Neural cell (in vitro differentiated cells): ENCODE measurements at regions not wholly inside any gene's neighbourhood (a gene's known extent, or its start where the extent isn't known, plus 50 kb on each side); places are given as distances from the start of the nearest gene placed in this dataset.

Experiments
- H2AFZ ChIP-seq: fragments of 200-600, 300-800 bp; sonication (generic), shearing (Covaris generic); 2 replicates; pipeline ENCODE4 v1.6.0; 2014; ENCODE audit warnings: low read depth, mild to moderate bottlenecking, antibody characterized with exemption, low read length, moderate library complexity
- H3F3A ChIP-seq: fragments of 200-600 bp; shearing (Covaris generic); 2 replicates; pipeline ENCODE4 v1.6.1; 2016; ENCODE audit warnings: mild to moderate bottlenecking, moderate library complexity, mixed read lengths, antibody characterized with exemption, low read length; ENCODE audit not compliant: insufficient read depth, poor library complexity, severe bottlenecking
- H3K27ac ChIP-seq: fragments of 200-600, 300-800 bp; sonication (generic), shearing (Covaris generic); 2 replicates; pipeline ENCODE4 v1.5.1; 2014; ENCODE audit warnings: mild to moderate bottlenecking, low read length, moderate library complexity
- H3K27me3 ChIP-seq: fragments of 300-800, 200-600 bp; sonication (generic), shearing (Covaris generic); 2 replicates; pipeline ENCODE4 v1.6.0; 2014; ENCODE audit warnings: mild to moderate bottlenecking, low read depth, low read length, moderate library complexity; ENCODE audit not compliant: insufficient read depth
- H3K36me3 ChIP-seq: fragments of 300-800, 200-600 bp; sonication (generic), shearing (Covaris generic); 2 replicates; pipeline ENCODE4 v1.5.1; 2014; ENCODE audit warnings: mild to moderate bottlenecking, antibody characterized with exemption, low read length, moderate library complexity; ENCODE audit not compliant: insufficient read depth
- H3K4me2 ChIP-seq: fragments of 300-800, 200-600 bp; sonication (generic), shearing (Covaris generic); 2 replicates; pipeline ENCODE4 v1.6.0; 2014; ENCODE audit warnings: mild to moderate bottlenecking, low read length
- H3K4me3 ChIP-seq: fragments of 300-800, 200-600 bp; sonication (generic), shearing (Covaris generic); 2 replicates; pipeline ENCODE4 v1.5.1; 2014; ENCODE audit warnings: mild to moderate bottlenecking, low read length, moderate library complexity
- H3K79me2 ChIP-seq: fragments of 200-600 bp; shearing (Covaris generic); replicated peaks from 2 replicates; pipeline ENCODE4 v1.6.0; 2014; ENCODE audit warnings: mild to moderate bottlenecking, low read length, moderate library complexity; ENCODE audit not compliant: insufficient read depth
- H3K9ac ChIP-seq: fragments of 300-800, 200-600 bp; sonication (generic), shearing (Covaris generic); 2 replicates; pipeline ENCODE4 v1.6.1; 2016; ENCODE audit warnings: mild to moderate bottlenecking, low read length, mixed read lengths
- H3K9me2 ChIP-seq: fragments of 200-600 bp; shearing (Covaris generic); 2 replicates; pipeline ENCODE4 v1.6.1; 2016; ENCODE audit warnings: mild to moderate bottlenecking, low read length, mixed read lengths; ENCODE audit not compliant: insufficient read depth
- H3K9me3 ChIP-seq: fragments of 200-600, 300-800 bp; sonication (generic), shearing (Covaris generic); 2 replicates; pipeline ENCODE4 v1.6.1; 2016; ENCODE audit warnings: mild to moderate bottlenecking, mixed run types, low read length, moderate library complexity, mixed read lengths
- H4K20me1 ChIP-seq: fragments of 200-600 bp; shearing (Covaris generic); 2 replicates; pipeline ENCODE4 v1.6.1; 2016; ENCODE audit warnings: mild to moderate bottlenecking, mixed run types; ENCODE audit not compliant: insufficient read depth
- EP300 ChIP-seq: fragments of 450-650 bp; conservative IDR thresholded peaks from 2 replicates; pipeline ENCODE4 v1.6.1; 2014; ENCODE audit warnings: antibody characterized with exemption, mild to moderate bottlenecking, moderate library complexity; ENCODE audit not compliant: poor library complexity, severe bottlenecking
- EZH2 ChIP-seq: fragments of 200-600, 300-800 bp; shearing (Covaris generic), sonication (generic); IDR thresholded peaks from 2 replicates; pipeline ENCODE4 v1.6.1; 2014; ENCODE audit warnings: antibody characterized with exemption, low read length, borderline replicate concordance, mild to moderate bottlenecking; ENCODE audit not compliant: insufficient read depth, poor library complexity, severe bottlenecking
- MXI1 ChIP-seq: fragments of 450-650 bp; conservative IDR thresholded peaks from 2 replicates; pipeline ENCODE4 v1.6.1; 2014; ENCODE audit warnings: antibody characterized with exemption, mild to moderate bottlenecking; ENCODE audit not compliant: poor library complexity, severe bottlenecking
- POLR2AphosphoS5 ChIP-seq: IDR thresholded peaks from 2 replicates; pipeline ENCODE4 v1.6.1; 2012
- RAD21 ChIP-seq: fragments of 450-650 bp; conservative IDR thresholded peaks from 2 replicates; pipeline ENCODE4 v1.6.1; 2014; ENCODE audit warnings: antibody characterized with exemption, mild to moderate bottlenecking, moderate library complexity
- SMC3 ChIP-seq: fragments of 450-650 bp; conservative IDR thresholded peaks from 2 replicates; pipeline ENCODE4 v1.6.1; 2014; ENCODE audit warnings: antibody characterized with exemption, mild to moderate bottlenecking, moderate library complexity; ENCODE audit not compliant: poor library complexity
- TAF1 ChIP-seq: IDR thresholded peaks from 2 replicates; pipeline ENCODE4 v1.6.1; 2012; ENCODE audit warnings: low read depth
- TF ChIP-seq, protein P1 (sequence below): fragments of 450-650 bp; IDR thresholded peaks from 2 replicates; pipeline ENCODE4 v1.5.1; 2014; ENCODE audit warnings: antibody characterized with exemption, mild to moderate bottlenecking, moderate library complexity; ENCODE audit not compliant: poor library complexity, severe bottlenecking
- TF ChIP-seq, protein P2 (sequence below): IDR thresholded peaks from 2 replicates; pipeline ENCODE4 v1.6.1; 2012; ENCODE audit warnings: borderline replicate concordance

DNA sequence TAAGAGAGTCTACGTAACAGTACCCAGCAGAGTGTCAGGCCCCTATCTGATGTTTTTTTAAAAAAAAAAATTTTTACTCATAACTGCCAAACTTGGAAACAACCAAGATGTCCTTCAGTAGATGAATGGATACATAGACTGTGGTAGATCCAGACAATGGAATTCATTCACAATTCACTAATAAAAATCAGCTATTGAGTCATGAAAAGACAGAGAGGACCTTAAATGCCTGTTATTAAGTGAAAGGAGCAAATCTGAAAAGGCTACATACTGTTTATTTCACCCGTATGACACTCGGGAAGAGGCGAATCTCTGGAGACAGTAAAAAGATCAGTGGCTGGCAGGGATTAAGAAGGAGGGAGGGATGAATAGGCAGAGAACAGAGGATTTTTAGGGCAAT is 541.4 kb upstream of the TENM4 start:
- no peaks in the 10 kb centered on the region for H3F3A ChIP-seq
- H3K36me3 ChIP-seq: no peaks in the 10 kb centered on the region
- H4K20me1 ChIP-seq: no peaks in the 10 kb centered on the region
- no peak overlapping the region for H3K9ac ChIP-seq
- H3K79me2 ChIP-seq: no peaks in the 10 kb centered on the region
- H3K4me3 ChIP-seq: no peak overlapping the region
- no peak for TF ChIP-seq RAD21
- no peak for TF ChIP-seq MXI1
- TF ChIP-seq POLR2AphosphoS5: no peak
- TF ChIP-seq TAF1: no peak
- TF ChIP-seq, protein P1, sequence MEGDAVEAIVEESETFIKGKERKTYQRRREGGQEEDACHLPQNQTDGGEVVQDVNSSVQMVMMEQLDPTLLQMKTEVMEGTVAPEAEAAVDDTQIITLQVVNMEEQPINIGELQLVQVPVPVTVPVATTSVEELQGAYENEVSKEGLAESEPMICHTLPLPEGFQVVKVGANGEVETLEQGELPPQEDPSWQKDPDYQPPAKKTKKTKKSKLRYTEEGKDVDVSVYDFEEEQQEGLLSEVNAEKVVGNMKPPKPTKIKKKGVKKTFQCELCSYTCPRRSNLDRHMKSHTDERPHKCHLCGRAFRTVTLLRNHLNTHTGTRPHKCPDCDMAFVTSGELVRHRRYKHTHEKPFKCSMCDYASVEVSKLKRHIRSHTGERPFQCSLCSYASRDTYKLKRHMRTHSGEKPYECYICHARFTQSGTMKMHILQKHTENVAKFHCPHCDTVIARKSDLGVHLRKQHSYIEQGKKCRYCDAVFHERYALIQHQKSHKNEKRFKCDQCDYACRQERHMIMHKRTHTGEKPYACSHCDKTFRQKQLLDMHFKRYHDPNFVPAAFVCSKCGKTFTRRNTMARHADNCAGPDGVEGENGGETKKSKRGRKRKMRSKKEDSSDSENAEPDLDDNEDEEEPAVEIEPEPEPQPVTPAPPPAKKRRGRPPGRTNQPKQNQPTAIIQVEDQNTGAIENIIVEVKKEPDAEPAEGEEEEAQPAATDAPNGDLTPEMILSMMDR: no peak
- TF ChIP-seq, protein P2, sequence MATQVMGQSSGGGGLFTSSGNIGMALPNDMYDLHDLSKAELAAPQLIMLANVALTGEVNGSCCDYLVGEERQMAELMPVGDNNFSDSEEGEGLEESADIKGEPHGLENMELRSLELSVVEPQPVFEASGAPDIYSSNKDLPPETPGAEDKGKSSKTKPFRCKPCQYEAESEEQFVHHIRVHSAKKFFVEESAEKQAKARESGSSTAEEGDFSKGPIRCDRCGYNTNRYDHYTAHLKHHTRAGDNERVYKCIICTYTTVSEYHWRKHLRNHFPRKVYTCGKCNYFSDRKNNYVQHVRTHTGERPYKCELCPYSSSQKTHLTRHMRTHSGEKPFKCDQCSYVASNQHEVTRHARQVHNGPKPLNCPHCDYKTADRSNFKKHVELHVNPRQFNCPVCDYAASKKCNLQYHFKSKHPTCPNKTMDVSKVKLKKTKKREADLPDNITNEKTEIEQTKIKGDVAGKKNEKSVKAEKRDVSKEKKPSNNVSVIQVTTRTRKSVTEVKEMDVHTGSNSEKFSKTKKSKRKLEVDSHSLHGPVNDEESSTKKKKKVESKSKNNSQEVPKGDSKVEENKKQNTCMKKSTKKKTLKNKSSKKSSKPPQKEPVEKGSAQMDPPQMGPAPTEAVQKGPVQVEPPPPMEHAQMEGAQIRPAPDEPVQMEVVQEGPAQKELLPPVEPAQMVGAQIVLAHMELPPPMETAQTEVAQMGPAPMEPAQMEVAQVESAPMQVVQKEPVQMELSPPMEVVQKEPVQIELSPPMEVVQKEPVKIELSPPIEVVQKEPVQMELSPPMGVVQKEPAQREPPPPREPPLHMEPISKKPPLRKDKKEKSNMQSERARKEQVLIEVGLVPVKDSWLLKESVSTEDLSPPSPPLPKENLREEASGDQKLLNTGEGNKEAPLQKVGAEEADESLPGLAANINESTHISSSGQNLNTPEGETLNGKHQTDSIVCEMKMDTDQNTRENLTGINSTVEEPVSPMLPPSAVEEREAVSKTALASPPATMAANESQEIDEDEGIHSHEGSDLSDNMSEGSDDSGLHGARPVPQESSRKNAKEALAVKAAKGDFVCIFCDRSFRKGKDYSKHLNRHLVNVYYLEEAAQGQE: no peak
- TF ChIP-seq EZH2: no peak
- TF ChIP-seq SMC3: no peak
- no peak for TF ChIP-seq EP300
- H3K27me3 ChIP-seq: no peaks in the 10 kb centered on the region
- H3K27ac ChIP-seq: no peak overlapping the region
- no peaks in the 10 kb centered on the region for H3K9me3 ChIP-seq
- no peaks in the 10 kb centered on the region for H3K9me2 ChIP-seq
- H2AFZ ChIP-seq: no peak overlapping the region
- H3K4me2 ChIP-seq: no peak overlapping the region

DNA sequence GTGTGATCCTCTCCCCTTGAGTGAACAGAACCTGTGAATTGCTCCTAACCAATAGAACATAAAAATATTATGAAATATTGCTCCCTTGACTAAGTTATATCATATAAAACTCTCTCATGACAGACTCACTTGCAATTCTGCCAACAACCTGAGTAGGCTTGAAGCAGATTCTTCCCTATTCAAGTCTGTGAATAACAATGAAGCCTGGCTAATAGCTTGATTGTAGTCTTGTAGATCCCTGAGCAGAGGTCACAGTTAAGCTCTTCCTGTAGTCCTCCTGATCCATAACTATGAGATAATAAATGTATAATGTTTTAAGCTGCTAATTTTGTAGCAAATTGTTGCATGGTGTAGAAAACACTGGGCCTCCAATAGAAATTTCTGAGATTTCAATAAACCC is 540.1 kb upstream of the TENM4 start:
- Histone ChIP-seq H3K9ac (no peak overlapping the region), H3K27ac (no peak overlapping the region), H3K79me2 (no peaks in the 10 kb centered on the region), H4K20me1 (no peaks in the 10 kb centered on the region), H3K9me2 (no peaks in the 10 kb centered on the region), H3K9me3 (no peaks in the 10 kb centered on the region), H3K36me3 (no peaks in the 10 kb centered on the region), H3F3A (no peaks in the 10 kb centered on the region), H3K4me2 (no peak overlapping the region), H3K27me3 (no peaks in the 10 kb centered on the region), H2AFZ (no peak overlapping the region), H3K4me3 (no peak overlapping the region)
- no peak for TF ChIP-seq TAF1
- TF ChIP-seq, protein P1: no peak
- TF ChIP-seq MXI1: no peak
- TF ChIP-seq, protein P2: no peak
- TF ChIP-seq RAD21: no peak
- no peak for TF ChIP-seq SMC3
- TF ChIP-seq POLR2AphosphoS5: no peak
- TF ChIP-seq EP300: no peak
- TF ChIP-seq EZH2: no peak
